A549 (cell line): ENCODE measurements at regions not wholly inside any gene's neighbourhood (a gene's known extent, or its start where the extent isn't known, plus 50 kb on each side); places are given as distances from the start of the nearest gene placed in this dataset.
A peak's percentile ranks its signal among the peaks of the same experiment; 100 is the strongest.

ENCODE experiments used
- ATAC-seq, 2 experiments: fragments of 200-7000 bp in 1 of 2; fragments of >200 bp in 1 of 2; cut with Nextera tagmentation in 1 of 2; cut with Tn5 transposase in 1 of 2; 3 replicates each; pipeline versions ENCODE4 v1.8.0 to v1.9.1; 2018 to 2020; ENCODE audit warnings: mild to moderate bottlenecking in 1 of 2, moderate library complexity in 1 of 2
- CTCF ChIA-PET: fragments of 300-600 bp; sonication (Branson Sonifier 250); formaldehyde crosslinking; extraction: SDS; loops from one replicate; lab custom pipeline; 2021; ENCODE audit warnings: antibody characterized with exemption, inconsistent platforms; lab: Yijun Ruan, JAX
- POLR2A ChIA-PET: fragments of 350-600 bp; formaldehyde crosslinking; extraction: SDS; loops from one replicate; lab custom pipeline; 2021; ENCODE audit warnings: antibody characterized with exemption, inconsistent platforms; lab: Yijun Ruan, JAX
- DNase-seq, 2 experiments: peaks; one replicate each; pipeline versions ENCODE4 v3.0.0 to v3.0.0-alpha.2; 2011 to 2016; ENCODE audit warnings: low read depth in 1 of 2, low spot score in 1 of 2
- FAIRE-seq: peaks from 2 replicates; lab custom pipeline; 2011; peaks lifted over from hg19 to GRCh38; lab: Jason Lieb, UNC
- H3K27ac ChIP-seq, 2 experiments: fragments of >200 bp; sonication (Bioruptor Twin); formaldehyde crosslinking; 3 replicates each; pipeline ENCODE4 v1.5.1; 2016 to 2017
- H3K4me1 ChIP-seq: fragments of >200 bp; sonication (Bioruptor Twin); formaldehyde crosslinking; 3 replicates; pipeline ENCODE4 v1.6.1; 2016
- H3K4me2 ChIP-seq: fragments of >200 bp; sonication (Bioruptor Twin); formaldehyde crosslinking; 3 replicates; pipeline ENCODE4 v1.6.1; 2016
- H3K4me3 ChIP-seq: fragments of >200 bp; sonication (Bioruptor Twin); formaldehyde crosslinking; 3 replicates; pipeline ENCODE4 v1.5.1; 2016
- H3K9me3 ChIP-seq: fragments of >200 bp; sonication (Bioruptor Twin); formaldehyde crosslinking; 3 replicates; pipeline ENCODE4 v1.6.1; 2016
- BCL3 ChIP-seq: fragments of >200 bp; sonication (Bioruptor Twin); formaldehyde crosslinking; IDR thresholded peaks from 3 replicates; pipeline ENCODE4 v1.6.1; 2016
- BHLHE40 ChIP-seq: IDR thresholded peaks from 2 replicates; pipeline ENCODE4 v1.6.1; 2012; ENCODE audit warnings: low read depth, low read length, inconsistent platforms
- CBX8 ChIP-seq: fragments of 200-600 bp; sonication (generic); IDR thresholded peaks from 2 replicates; pipeline ENCODE4 v1.6.1; 2016
- CEBPB ChIP-seq, 2 experiments: fragments of >200 bp in 1 of 2; sonication (Bioruptor Twin) in 1 of 2; formaldehyde crosslinking in 1 of 2; IDR thresholded peaks; 2 replicates each; pipeline ENCODE4 v1.6.1; 2012 to 2016
- CHD2 ChIP-seq: fragments of 150-350 bp; IDR thresholded peaks from 2 replicates; pipeline ENCODE4 v1.6.1; 2014; ENCODE audit warnings: low read length; ENCODE audit not compliant: partially characterized antibody
- EHMT2 ChIP-seq: fragments of 200-600 bp; sonication (generic); IDR thresholded peaks from 2 replicates; pipeline ENCODE4 v1.6.1; 2016; ENCODE audit warnings: antibody characterized with exemption, low read depth, mild to moderate bottlenecking, moderate library complexity
- EP300 ChIP-seq, 2 experiments: fragments of >200 bp; sonication (Bioruptor Twin); formaldehyde crosslinking; IDR thresholded peaks; 2 replicates in 1 of 2; 3 replicates in 1 of 2; pipeline ENCODE4 v1.6.1; 2016 to 2017
- ESRRA ChIP-seq: fragments of 150-350 bp; IDR thresholded peaks from 2 replicates; pipeline ENCODE4 v1.6.1; 2014; ENCODE audit warnings: mild to moderate bottlenecking, low read length, borderline replicate concordance
- FOXS1 ChIP-seq: fragments of 250-450 bp; sonication (Bioruptor Pico); IDR thresholded peaks from 2 replicates; pipeline ENCODE4 v1.5.0; 2020; ENCODE audit warnings: mild to moderate bottlenecking, moderate library complexity
- GATA3 ChIP-seq: IDR thresholded peaks from 2 replicates; pipeline ENCODE4 v1.6.1; 2012; ENCODE audit warnings: borderline replicate concordance
- HDAC2 ChIP-seq: fragments of 200-600 bp; sonication (generic); IDR thresholded peaks from 2 replicates; pipeline ENCODE4 v1.6.1; 2016
- KDM1A ChIP-seq: fragments of 200-600 bp; sonication (generic); IDR thresholded peaks from 2 replicates; pipeline ENCODE4 v1.6.1; 2016; ENCODE audit warnings: low read depth, mild to moderate bottlenecking
- KDM5A ChIP-seq: fragments of 200-600 bp; sonication (generic); IDR thresholded peaks from 2 replicates; pipeline ENCODE4 v1.6.1; 2016; ENCODE audit warnings: antibody characterized with exemption, mild to moderate bottlenecking
- NR3C1 ChIP-seq: fragments of >200 bp; sonication (Bioruptor Twin); formaldehyde crosslinking; IDR thresholded peaks from 3 replicates; pipeline ENCODE4 v1.6.1; 2017
- POLR2A ChIP-seq: IDR thresholded peaks from 2 replicates; pipeline ENCODE4 v1.6.1; 2012; ENCODE audit warnings: mild to moderate bottlenecking, low read length
- POLR2AphosphoS2 ChIP-seq: conservative IDR thresholded peaks from 2 replicates; pipeline ENCODE4 v1.6.1; 2012; ENCODE audit warnings: low read length, improper control_type of control experiment, inconsistent platforms
- RARB ChIP-seq: fragments of 250-450 bp; sonication (Bioruptor Pico); IDR thresholded peaks from 2 replicates; pipeline ENCODE4 v1.8.0; 2021; ENCODE audit warnings: mild to moderate bottlenecking, moderate library complexity
- RFX5 ChIP-seq: fragments of 450-650 bp; IDR thresholded peaks from 2 replicates; pipeline ENCODE4 v1.7.1; 2014; ENCODE audit warnings: antibody characterized with exemption, mild to moderate bottlenecking, moderate library complexity
- RNF2 ChIP-seq: fragments of 200-600 bp; sonication (generic); IDR thresholded peaks from 2 replicates; pipeline ENCODE4 v1.6.1; 2016; ENCODE audit warnings: low read depth, mild to moderate bottlenecking, antibody characterized with exemption, moderate library complexity, borderline replicate concordance
- ZSCAN20 ChIP-seq: fragments of 250-450 bp; sonication (Bioruptor Pico); IDR thresholded peaks from 2 replicates; pipeline ENCODE4 v1.8.0; 2022; ENCODE audit warnings: mild to moderate bottlenecking, moderate library complexity
- WGBS: methylation state at CpG from one replicate; pipeline ENCODE4 v1.1.6; 2017; ENCODE audit errors: missing lambda C conversion rate; 5-methylcytosine and 5-hydroxymethylcytosine counted together
- TF ChIP-seq, protein P1 (sequence below): IDR thresholded peaks from 2 replicates; pipeline ENCODE4 v1.6.1; 2012
- TF ChIP-seq, protein P2 (sequence below): IDR thresholded peaks from 2 replicates; pipeline ENCODE4 v1.6.1; 2012; ENCODE audit warnings: low read depth, borderline replicate concordance
- TF ChIP-seq, protein P3 (sequence below): fragments of 450-650 bp; IDR thresholded peaks from 2 replicates; pipeline ENCODE4 v1.6.1; 2014; ENCODE audit warnings: antibody characterized with exemption

GRCh38 chr14:54172114-54172513, 215.5 kb upstream of the BMP4 start:
- Histone ChIP-seq H3K27ac (no peak overlapping the region), H3K4me2 (no peak overlapping the region), H3K4me1 (no peaks in the 10 kb centered on the region), H3K4me3 (no peak overlapping the region), H3K9me3 (no peaks in the 10 kb centered on the region)
- no peak for DNase-seq
- POLR2A ChIA-PET = no interaction called here
- no peak for ATAC-seq
- TF ChIP-seq, protein P1, sequence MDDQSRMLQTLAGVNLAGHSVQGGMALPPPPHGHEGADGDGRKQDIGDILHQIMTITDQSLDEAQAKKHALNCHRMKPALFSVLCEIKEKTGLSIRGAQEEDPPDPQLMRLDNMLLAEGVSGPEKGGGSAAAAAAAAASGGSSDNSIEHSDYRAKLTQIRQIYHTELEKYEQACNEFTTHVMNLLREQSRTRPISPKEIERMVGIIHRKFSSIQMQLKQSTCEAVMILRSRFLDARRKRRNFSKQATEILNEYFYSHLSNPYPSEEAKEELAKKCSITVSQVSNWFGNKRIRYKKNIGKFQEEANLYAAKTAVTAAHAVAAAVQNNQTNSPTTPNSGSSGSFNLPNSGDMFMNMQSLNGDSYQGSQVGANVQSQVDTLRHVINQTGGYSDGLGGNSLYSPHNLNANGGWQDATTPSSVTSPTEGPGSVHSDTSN = no peak
- TF ChIP-seq POLR2AphosphoS2 (no peak), ESRRA (no peak), RARB (CRISPR knock-in tag) (no peak)
- CTCF ChIA-PET = interaction anchor here (1.4 to 2.4 kb wide), 3 partner anchors 157 to 633 kb away, joined by 3 to 7 read pairs (median 4); no protein-coding TSS in a partner anchor
- WGBS = 83% methylated on average over 3 of the region's 3 CpGs
- FAIRE-seq = no peak

GRCh38 chr14:54172562-54172961, 215.9 kb upstream of the BMP4 start:
- CTCF ChIA-PET = interaction anchor here (1.4 kb wide), 2 partner anchors 157 to 167 kb away, joined by 3 to 4 read pairs; no protein-coding TSS in a partner anchor
- FAIRE-seq = no peak

DNA sequence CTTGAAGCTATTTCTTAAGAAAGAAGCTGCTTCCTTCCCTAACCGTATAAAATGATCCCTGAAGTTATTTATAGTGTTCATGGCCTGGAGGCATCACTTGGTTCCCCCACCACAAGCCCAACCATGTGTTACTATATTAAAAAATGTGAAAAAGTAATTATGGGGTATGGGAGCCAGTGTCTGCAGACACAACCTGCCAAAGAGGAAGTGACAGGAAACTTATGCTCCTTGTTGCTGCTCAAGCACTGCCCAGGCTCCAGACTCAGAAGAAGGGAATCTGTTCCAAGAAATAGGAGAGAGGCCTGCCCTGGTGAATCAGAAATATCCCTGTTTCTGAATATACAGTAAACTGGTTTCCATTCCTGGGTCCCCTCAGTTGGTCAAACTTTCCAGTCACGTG, 217.2 kb upstream of the BMP4 start:
- TF ChIP-seq KDM1A (no peak), BCL3 (no peak), HDAC2 (no peak), RARB (CRISPR knock-in tag) (no peak), NR3C1 (no peak), BHLHE40 (no peak), EHMT2 (no peak), RFX5 (no peak), KDM5A (no peak), RNF2 (no peak), ESRRA (no peak), GATA3 (no peak), ZSCAN20 (no peak), FOXS1 (CRISPR knock-in tag) (no peak), POLR2A (no peak), CHD2 (no peak), CBX8 (no peak)
- TF ChIP-seq, protein P2, sequence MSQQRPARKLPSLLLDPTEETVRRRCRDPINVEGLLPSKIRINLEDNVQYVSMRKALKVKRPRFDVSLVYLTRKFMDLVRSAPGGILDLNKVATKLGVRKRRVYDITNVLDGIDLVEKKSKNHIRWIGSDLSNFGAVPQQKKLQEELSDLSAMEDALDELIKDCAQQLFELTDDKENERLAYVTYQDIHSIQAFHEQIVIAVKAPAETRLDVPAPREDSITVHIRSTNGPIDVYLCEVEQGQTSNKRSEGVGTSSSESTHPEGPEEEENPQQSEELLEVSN = no peak
- TF ChIP-seq, protein P3, sequence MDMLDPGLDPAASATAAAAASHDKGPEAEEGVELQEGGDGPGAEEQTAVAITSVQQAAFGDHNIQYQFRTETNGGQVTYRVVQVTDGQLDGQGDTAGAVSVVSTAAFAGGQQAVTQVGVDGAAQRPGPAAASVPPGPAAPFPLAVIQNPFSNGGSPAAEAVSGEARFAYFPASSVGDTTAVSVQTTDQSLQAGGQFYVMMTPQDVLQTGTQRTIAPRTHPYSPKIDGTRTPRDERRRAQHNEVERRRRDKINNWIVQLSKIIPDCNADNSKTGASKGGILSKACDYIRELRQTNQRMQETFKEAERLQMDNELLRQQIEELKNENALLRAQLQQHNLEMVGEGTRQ = no peak
- TF ChIP-seq, protein P1 = no peak
- ChIA-PET POLR2A (interaction anchor here (1.3 kb wide), 1 partner anchor 221 kb away, joined by 4 read pairs; no protein-coding TSS in a partner anchor), CTCF (interaction anchor here (0.6 to 4.2 kb wide), 5 partner anchors 9 to 635 kb away, joined by 3 to 39 read pairs (median 11); no protein-coding TSS in a partner anchor)
- ATAC-seq (no peak), DNase-seq (no peak), FAIRE-seq (no peak)
- no peak overlapping the region for H3K4me2 ChIP-seq
- H3K4me3 ChIP-seq = no peak overlapping the region
- WGBS = 65% methylated on average over 2 of the region's 2 CpGs
- no peaks in the 10 kb centered on the region for H3K4me1 ChIP-seq
- peak overlapping the region in 1 of 2 experiments; percentile 25; a peak in 2 of 6 replicates for H3K27ac ChIP-seq
- H3K9me3 ChIP-seq = no peaks in the 10 kb centered on the region

More at GRCh38 chr14:54172562-54172961, 215.9 kb upstream of the BMP4 start:
- POLR2A ChIA-PET = no interaction called here
- H3K9me3 ChIP-seq = no peaks in the 10 kb centered on the region
- ATAC-seq (no peak), DNase-seq (no peak)
- H3K27ac ChIP-seq = no peak overlapping the region
- no peak overlapping the region for H3K4me3 ChIP-seq
- TF ChIP-seq EP300 (IDR thresholded peaks at IDR 0.05) (no peak), CEBPB (IDR thresholded peaks at IDR 0.05) (peak in 1 of 2 experiments; percentile 34; a peak in 1 of 4 replicates)
- no peaks in the 10 kb centered on the region for H3K4me1 ChIP-seq
- no peak overlapping the region for H3K4me2 ChIP-seq
- 67% methylated on average over 3 of the region's 3 CpGs for WGBS
